GM12878 (cell line): ENCODE measurements at regions not wholly inside any gene's neighbourhood (a gene's known extent, or its start where the extent isn't known, plus 50 kb on each side); places are given as distances from the start of the nearest gene placed in this dataset.

Experiments used
- ATAC-seq: fragments of 200-7000 bp; cut with Tn5 transposase; 3 replicates; pipeline ENCODE4 v1.9.1; 2020; ENCODE audit warnings: mild to moderate bottlenecking, moderate library complexity
- BruUV-seq: library from RNA; stranded (reverse); fragments of 400-500 nt; replicated peaks from 2 replicates; lab custom pipeline; 2021; lab: Mats Ljungman, UMichigan
- CTCF ChIA-PET: fragments of 300-600 bp; sonication (Branson Sonifier 250); formaldehyde crosslinking; extraction: SDS; loops from one replicate; lab custom pipeline; 2021; ENCODE audit warnings: inconsistent platforms; lab: Yijun Ruan, JAX
- POLR2A ChIA-PET: fragments of 350-600 bp; formaldehyde crosslinking; extraction: SDS; loops from one replicate; lab custom pipeline; 2021; ENCODE audit warnings: inconsistent platforms; lab: Charles Lee
- RAD21 ChIA-PET: fragments of 300-600 bp; sonication (Branson Sonifier 250); formaldehyde crosslinking; loops from one replicate; lab custom pipeline; 2023; ENCODE audit warnings: antibody characterized with exemption; ENCODE audit not compliant: unreplicated experiment; lab: Charles Lee
- SMC1A ChIA-PET: fragments of 300-600 bp; sonication (Branson Sonifier 250); formaldehyde crosslinking; loops from one replicate; lab custom pipeline; 2023; ENCODE audit not compliant: unreplicated experiment, uncharacterized antibody; lab: Charles Lee
- DNase-seq: peaks from one replicate; pipeline ENCODE4 v3.0.0-alpha.2; 2011; ENCODE audit warnings: low read depth, low spot score
- FAIRE-seq: peaks from 3 replicates; lab custom pipeline; 2011; peaks lifted over from hg19 to GRCh38; lab: Jason Lieb, UNC
- H2AFZ ChIP-seq: 2 replicates; pipeline ENCODE4 v1.6.0; 2011; ENCODE audit warnings: low read depth, low read length, control low read depth; ENCODE audit not compliant: control insufficient read depth
- H3K27ac ChIP-seq: 2 replicates; pipeline ENCODE4 v1.5.1; 2011; ENCODE audit warnings: control low read depth; ENCODE audit not compliant: control insufficient read depth, insufficient read depth
- H3K27me3 ChIP-seq, 2 experiments: replicated peaks in 1 of 2; 2 replicates each; pipeline versions ENCODE4 v1.6.0 to v1.6.1; 2011; ENCODE audit warnings: low read length in 1 of 2; ENCODE audit not compliant: control insufficient read depth in 2 of 2, insufficient read depth in 2 of 2
- H3K36me3 ChIP-seq, 2 experiments: 2 replicates each; pipeline ENCODE4 v1.5.1; 2011; ENCODE audit warnings: low read length in 1 of 2; ENCODE audit not compliant: control insufficient read depth in 2 of 2, insufficient read depth in 2 of 2
- H3K4me1 ChIP-seq: 2 replicates; pipeline ENCODE4 v1.6.1; 2011; ENCODE audit warnings: mild to moderate bottlenecking, low read length, moderate library complexity, mixed read lengths; ENCODE audit not compliant: control insufficient read depth, insufficient read depth
- H3K4me2 ChIP-seq: 2 replicates; pipeline ENCODE4 v1.6.0; 2011; ENCODE audit warnings: control low read depth; ENCODE audit not compliant: control insufficient read depth, insufficient read depth
- H3K4me3 ChIP-seq: fragments of 200-600 bp; sonication (generic); 2 replicates; pipeline ENCODE4 v1.5.1; 2016
- H3K79me2 ChIP-seq: 2 replicates; pipeline ENCODE4 v1.6.0; 2011; ENCODE audit warnings: low read length; ENCODE audit not compliant: control insufficient read depth, insufficient read depth
- H3K9ac ChIP-seq: 2 replicates; pipeline ENCODE4 v1.8.0; 2011; ENCODE audit warnings: low read length, control low read depth, mixed read lengths; ENCODE audit not compliant: control insufficient read depth, insufficient read depth
- H3K9me3 ChIP-seq: replicated peaks from 3 replicates; pipeline ENCODE4 v1.5.1; 2011; ENCODE audit warnings: mild to moderate bottlenecking, low read length; ENCODE audit not compliant: control insufficient read depth, insufficient read depth
- H4K20me1 ChIP-seq: 2 replicates; pipeline ENCODE4 v1.6.0; 2011; ENCODE audit not compliant: control insufficient read depth, insufficient read depth
- CBX5 ChIP-seq: sonication (generic); IDR thresholded peaks from 2 replicates; pipeline ENCODE4 v1.6.1; 2016; ENCODE audit warnings: low read depth, moderate library complexity, mild to moderate bottlenecking, inconsistent platforms
- CEBPB ChIP-seq, 2 experiments: fragments of 150-350 bp in 1 of 2; IDR thresholded peaks; 2 replicates each; pipeline ENCODE4 v1.6.1; 2012 to 2014; ENCODE audit warnings: low read depth in 2 of 2, low read length in 2 of 2, borderline replicate concordance in 1 of 2, inconsistent platforms in 1 of 2
- CHD1 ChIP-seq: IDR thresholded peaks from 2 replicates; pipeline ENCODE4 v1.6.1; 2012; ENCODE audit warnings: low read depth, low read length, improper control_type of control experiment
- CREB1 ChIP-seq: IDR thresholded peaks from 2 replicates; pipeline ENCODE4 v1.6.1; 2012; ENCODE audit warnings: low read depth, mild to moderate bottlenecking, inconsistent platforms
- MTA2 ChIP-seq: fragments of 450-650 bp; IDR thresholded peaks from 2 replicates; pipeline ENCODE4 v1.6.1; 2016; ENCODE audit warnings: low read depth, mild to moderate bottlenecking, moderate library complexity
- NR2C1 ChIP-seq: fragments of 450-650 bp; IDR thresholded peaks from 2 replicates; pipeline ENCODE4 v1.6.1; 2017; ENCODE audit warnings: antibody characterized with exemption, mild to moderate bottlenecking, moderate library complexity
- NRF1 ChIP-seq: conservative IDR thresholded peaks from 2 replicates; pipeline ENCODE4 v1.6.1; 2011; ENCODE audit warnings: mild to moderate bottlenecking, low read depth, low read length, improper control_type of control experiment
- PML ChIP-seq: IDR thresholded peaks from 2 replicates; pipeline ENCODE4 v1.6.1; 2012; ENCODE audit warnings: low read length, inconsistent platforms
- SPI1 ChIP-seq: IDR thresholded peaks from 2 replicates; pipeline ENCODE4 v1.6.1; 2011; ENCODE audit warnings: low read depth, mild to moderate bottlenecking, low read length, moderate library complexity, borderline replicate concordance; ENCODE audit not compliant: insufficient read depth
- WGBS: methylation state at CpG from one replicate; pipeline ENCODE4 v1.1.6; 2016; ENCODE audit warnings: low lambda C conversion rate; ENCODE audit not compliant: insufficient replicate concordance, insufficient coverage; ENCODE audit errors: missing lambda C conversion rate; 5-methylcytosine and 5-hydroxymethylcytosine counted together
- in situ Hi-C: fragments of 300-500 bp; cut with MboI; formaldehyde crosslinking; loops from 9 replicates; pipeline ENCODE4 v1.14.3; 2018; ENCODE audit warnings: mixed read lengths
- intact Hi-C: fragments of 100-400 bp; cut with micrococcal nuclease; formaldehyde crosslinking; loops from one replicate; pipeline ENCODE4 v1.14.2; 2022; ENCODE audit not compliant: unreplicated experiment
- TF ChIP-seq, protein P1 (sequence below): fragments of 450-650 bp; IDR thresholded peaks from 2 replicates; pipeline ENCODE4 v1.6.1; 2017; ENCODE audit warnings: low read depth, mild to moderate bottlenecking, moderate library complexity
- TF ChIP-seq, protein P2 (sequence below): IDR thresholded peaks from 2 replicates; pipeline ENCODE4 v1.6.1; 2012; ENCODE audit warnings: mild to moderate bottlenecking, low read depth, low read length
- TF ChIP-seq, protein P3 (sequence below): IDR thresholded peaks from 2 replicates; pipeline ENCODE4 v1.6.1; 2012; ENCODE audit warnings: low read depth, low read length, improper control_type of control experiment
- TF ChIP-seq, protein P4 (sequence below): fragments of 450-650 bp; IDR thresholded peaks from 2 replicates; pipeline ENCODE4 v1.6.1; 2018; ENCODE audit warnings: borderline replicate concordance, mild to moderate bottlenecking; ENCODE audit not compliant: partially characterized antibody
- TF ChIP-seq, protein P5 (sequence below): IDR thresholded peaks from 2 replicates; pipeline ENCODE4 v1.6.1; 2011; ENCODE audit warnings: borderline replicate concordance, low read depth, mild to moderate bottlenecking, moderate library complexity, low read length; ENCODE audit not compliant: insufficient read depth, poor library complexity, severe bottlenecking

DNA sequence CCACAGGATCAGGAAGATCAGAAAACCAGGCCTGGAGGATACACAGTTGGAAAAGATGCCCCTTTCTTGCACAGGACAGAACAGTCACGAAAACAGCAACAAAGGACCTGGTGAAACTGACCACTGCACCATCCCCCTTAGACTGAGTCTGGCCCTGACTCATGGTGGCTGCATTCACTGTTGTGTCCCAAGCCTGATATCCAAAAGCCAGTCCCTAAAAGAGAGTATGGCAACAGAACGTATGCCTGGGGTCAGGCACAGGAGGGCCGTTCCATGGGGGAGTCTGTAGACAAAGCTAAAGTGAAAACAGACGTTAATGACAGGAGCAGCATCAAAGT, 301.1 kb upstream of the NBEA start:
- FAIRE-seq (no peak), ATAC-seq (no peak), DNase-seq (no peak)
- no peak overlapping the region for H3K4me3 ChIP-seq
- no TSS peak for BruUV-seq
- H2AFZ ChIP-seq, result no peak overlapping the region
- no peaks in the 10 kb centered on the region for H3K36me3 ChIP-seq
- ChIA-PET RAD21 (no interaction called here), SMC1A (no interaction called here), CTCF (no interaction called here), POLR2A (no interaction called here)
- H3K27ac ChIP-seq, result no peak overlapping the region
- intact Hi-C loops (no loop called here), in situ Hi-C loops (no loop called here)
- no peak overlapping the region for H3K9ac ChIP-seq
- H3K4me1 ChIP-seq, result no peaks in the 10 kb centered on the region
- no peaks in the 10 kb centered on the region for H3K79me2 ChIP-seq
- H3K9me3 ChIP-seq, result no peaks in the 10 kb centered on the region
- H4K20me1 ChIP-seq, result no peaks in the 10 kb centered on the region
- no peaks in the 10 kb centered on the region for H3K27me3 ChIP-seq
- H3K4me2 ChIP-seq, result no peak overlapping the region
- 1% methylated on average over 4 of the region's 4 CpGs for WGBS
- TF ChIP-seq, protein P1, sequence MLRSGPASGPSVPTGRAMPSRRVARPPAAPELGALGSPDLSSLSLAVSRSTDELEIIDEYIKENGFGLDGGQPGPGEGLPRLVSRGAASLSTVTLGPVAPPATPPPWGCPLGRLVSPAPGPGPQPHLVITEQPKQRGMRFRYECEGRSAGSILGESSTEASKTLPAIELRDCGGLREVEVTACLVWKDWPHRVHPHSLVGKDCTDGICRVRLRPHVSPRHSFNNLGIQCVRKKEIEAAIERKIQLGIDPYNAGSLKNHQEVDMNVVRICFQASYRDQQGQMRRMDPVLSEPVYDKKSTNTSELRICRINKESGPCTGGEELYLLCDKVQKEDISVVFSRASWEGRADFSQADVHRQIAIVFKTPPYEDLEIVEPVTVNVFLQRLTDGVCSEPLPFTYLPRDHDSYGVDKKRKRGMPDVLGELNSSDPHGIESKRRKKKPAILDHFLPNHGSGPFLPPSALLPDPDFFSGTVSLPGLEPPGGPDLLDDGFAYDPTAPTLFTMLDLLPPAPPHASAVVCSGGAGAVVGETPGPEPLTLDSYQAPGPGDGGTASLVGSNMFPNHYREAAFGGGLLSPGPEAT, result no peak
- TF ChIP-seq SPI1, result no peak
- TF ChIP-seq PML, result no peak
- TF ChIP-seq CHD1, result no peak
- TF ChIP-seq CREB1, result no peak
- TF ChIP-seq CEBPB (IDR thresholded peaks at IDR 0.05; ENCODE audit: borderline replicate concordance in 1 of 2, low read depth in 2 of 2, low read length in 2 of 2), result no peak
- TF ChIP-seq, protein P2, sequence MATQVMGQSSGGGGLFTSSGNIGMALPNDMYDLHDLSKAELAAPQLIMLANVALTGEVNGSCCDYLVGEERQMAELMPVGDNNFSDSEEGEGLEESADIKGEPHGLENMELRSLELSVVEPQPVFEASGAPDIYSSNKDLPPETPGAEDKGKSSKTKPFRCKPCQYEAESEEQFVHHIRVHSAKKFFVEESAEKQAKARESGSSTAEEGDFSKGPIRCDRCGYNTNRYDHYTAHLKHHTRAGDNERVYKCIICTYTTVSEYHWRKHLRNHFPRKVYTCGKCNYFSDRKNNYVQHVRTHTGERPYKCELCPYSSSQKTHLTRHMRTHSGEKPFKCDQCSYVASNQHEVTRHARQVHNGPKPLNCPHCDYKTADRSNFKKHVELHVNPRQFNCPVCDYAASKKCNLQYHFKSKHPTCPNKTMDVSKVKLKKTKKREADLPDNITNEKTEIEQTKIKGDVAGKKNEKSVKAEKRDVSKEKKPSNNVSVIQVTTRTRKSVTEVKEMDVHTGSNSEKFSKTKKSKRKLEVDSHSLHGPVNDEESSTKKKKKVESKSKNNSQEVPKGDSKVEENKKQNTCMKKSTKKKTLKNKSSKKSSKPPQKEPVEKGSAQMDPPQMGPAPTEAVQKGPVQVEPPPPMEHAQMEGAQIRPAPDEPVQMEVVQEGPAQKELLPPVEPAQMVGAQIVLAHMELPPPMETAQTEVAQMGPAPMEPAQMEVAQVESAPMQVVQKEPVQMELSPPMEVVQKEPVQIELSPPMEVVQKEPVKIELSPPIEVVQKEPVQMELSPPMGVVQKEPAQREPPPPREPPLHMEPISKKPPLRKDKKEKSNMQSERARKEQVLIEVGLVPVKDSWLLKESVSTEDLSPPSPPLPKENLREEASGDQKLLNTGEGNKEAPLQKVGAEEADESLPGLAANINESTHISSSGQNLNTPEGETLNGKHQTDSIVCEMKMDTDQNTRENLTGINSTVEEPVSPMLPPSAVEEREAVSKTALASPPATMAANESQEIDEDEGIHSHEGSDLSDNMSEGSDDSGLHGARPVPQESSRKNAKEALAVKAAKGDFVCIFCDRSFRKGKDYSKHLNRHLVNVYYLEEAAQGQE, result no peak
- TF ChIP-seq MTA2, result no peak
- TF ChIP-seq NRF1, result no peak
- no peak for TF ChIP-seq NR2C1
- TF ChIP-seq, protein P3, sequence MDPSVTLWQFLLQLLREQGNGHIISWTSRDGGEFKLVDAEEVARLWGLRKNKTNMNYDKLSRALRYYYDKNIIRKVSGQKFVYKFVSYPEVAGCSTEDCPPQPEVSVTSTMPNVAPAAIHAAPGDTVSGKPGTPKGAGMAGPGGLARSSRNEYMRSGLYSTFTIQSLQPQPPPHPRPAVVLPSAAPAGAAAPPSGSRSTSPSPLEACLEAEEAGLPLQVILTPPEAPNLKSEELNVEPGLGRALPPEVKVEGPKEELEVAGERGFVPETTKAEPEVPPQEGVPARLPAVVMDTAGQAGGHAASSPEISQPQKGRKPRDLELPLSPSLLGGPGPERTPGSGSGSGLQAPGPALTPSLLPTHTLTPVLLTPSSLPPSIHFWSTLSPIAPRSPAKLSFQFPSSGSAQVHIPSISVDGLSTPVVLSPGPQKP, result no peak
- no peak for TF ChIP-seq CBX5
- TF ChIP-seq, protein P4, sequence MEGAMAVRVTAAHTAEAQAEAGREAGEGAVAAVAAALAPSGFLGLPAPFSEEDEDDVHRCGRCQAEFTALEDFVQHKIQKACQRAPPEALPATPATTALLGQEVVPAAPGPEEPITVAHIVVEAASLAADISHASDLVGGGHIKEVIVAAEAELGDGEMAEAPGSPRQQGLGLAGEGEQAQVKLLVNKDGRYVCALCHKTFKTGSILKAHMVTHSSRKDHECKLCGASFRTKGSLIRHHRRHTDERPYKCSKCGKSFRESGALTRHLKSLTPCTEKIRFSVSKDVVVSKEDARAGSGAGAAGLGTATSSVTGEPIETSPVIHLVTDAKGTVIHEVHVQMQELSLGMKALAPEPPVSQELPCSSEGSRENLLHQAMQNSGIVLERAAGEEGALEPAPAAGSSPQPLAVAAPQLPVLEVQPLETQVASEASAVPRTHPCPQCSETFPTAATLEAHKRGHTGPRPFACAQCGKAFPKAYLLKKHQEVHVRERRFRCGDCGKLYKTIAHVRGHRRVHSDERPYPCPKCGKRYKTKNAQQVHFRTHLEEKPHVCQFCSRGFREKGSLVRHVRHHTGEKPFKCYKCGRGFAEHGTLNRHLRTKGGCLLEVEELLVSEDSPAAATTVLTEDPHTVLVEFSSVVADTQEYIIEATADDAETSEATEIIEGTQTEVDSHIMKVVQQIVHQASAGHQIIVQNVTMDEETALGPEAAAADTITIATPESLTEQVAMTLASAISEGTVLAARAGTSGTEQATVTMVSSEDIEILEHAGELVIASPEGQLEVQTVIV, result no peak
- TF ChIP-seq, protein P5, sequence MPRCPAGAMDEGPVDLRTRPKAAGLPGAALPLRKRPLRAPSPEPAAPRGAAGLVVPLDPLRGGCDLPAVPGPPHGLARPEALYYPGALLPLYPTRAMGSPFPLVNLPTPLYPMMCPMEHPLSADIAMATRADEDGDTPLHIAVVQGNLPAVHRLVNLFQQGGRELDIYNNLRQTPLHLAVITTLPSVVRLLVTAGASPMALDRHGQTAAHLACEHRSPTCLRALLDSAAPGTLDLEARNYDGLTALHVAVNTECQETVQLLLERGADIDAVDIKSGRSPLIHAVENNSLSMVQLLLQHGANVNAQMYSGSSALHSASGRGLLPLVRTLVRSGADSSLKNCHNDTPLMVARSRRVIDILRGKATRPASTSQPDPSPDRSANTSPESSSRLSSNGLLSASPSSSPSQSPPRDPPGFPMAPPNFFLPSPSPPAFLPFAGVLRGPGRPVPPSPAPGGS, result no peak
